ENCODE measurements at regions not wholly inside any gene's neighbourhood (a gene's known extent, or its start where the extent isn't known, plus 50 kb on each side); places are given as distances from the start of the nearest gene placed in this dataset.

DNA sequence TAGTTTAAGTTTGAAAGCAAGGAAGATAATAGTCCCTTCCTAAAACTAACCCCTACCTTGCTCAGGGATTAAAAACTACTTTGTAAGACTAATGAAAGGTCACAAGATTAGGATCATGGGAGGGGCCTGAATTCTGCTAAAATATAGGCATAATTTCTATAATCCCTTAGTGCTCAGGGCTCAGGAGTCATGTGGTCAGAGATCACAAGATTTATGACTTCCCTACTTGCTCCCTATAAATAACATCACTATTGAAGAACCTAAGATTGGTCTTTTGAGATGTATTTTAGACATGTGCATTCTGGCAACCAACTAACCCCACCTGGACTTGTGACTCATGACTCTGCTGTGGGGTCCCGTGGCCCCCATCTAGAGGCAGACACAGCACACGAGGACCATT lies 81.1 kb downstream of the STMND1 start:
- peaks cover 5% of the 10 kb centered on the region for H3K9me3 ChIP-seq
- no peak overlapping the region for H3K4me3 ChIP-seq
- no peak for DNase-seq (ENCODE audit: low spot score)
- no peak overlapping the region for H3K27ac ChIP-seq
- H3K27me3 ChIP-seq (replicated peaks; ENCODE audit: insufficient read depth) = no peaks in the 10 kb centered on the region
- TF ChIP-seq CTCF (IDR thresholded peaks at IDR 0.05) = no peak
- no peaks in the 10 kb centered on the region for H3K36me3 ChIP-seq
- H3K4me1 ChIP-seq (ENCODE audit: control insufficient read depth in 1 of 2, low read depth in 2 of 2) = no peaks in the 10 kb centered on the region
- ATAC-seq (ENCODE audit: insufficient number of reproducible peaks, low FRiP score, low read depth) = no peak

- no peak overlapping the region for H3K4me3 ChIP-seq
- no peak for TF ChIP-seq CTCF (IDR thresholded peaks at IDR 0.05)
- no peak for DNase-seq (ENCODE audit: low spot score)
- no peaks in the 10 kb centered on the region for H3K36me3 ChIP-seq
- no peak overlapping the region for H3K27ac ChIP-seq
- ATAC-seq (ENCODE audit: insufficient number of reproducible peaks, low FRiP score, low read depth) = no peak
- peaks cover 5% of the 10 kb centered on the region for H3K9me3 ChIP-seq
- no peaks in the 10 kb centered on the region for H3K4me1 ChIP-seq (ENCODE audit: control insufficient read depth in 1 of 2, low read depth in 2 of 2)
- no peaks in the 10 kb centered on the region for H3K27me3 ChIP-seq (replicated peaks; ENCODE audit: insufficient read depth)
Observed at GRCh38 chr6:17186925-17187324, 85.1 kb downstream of the STMND1 start.

DNA sequence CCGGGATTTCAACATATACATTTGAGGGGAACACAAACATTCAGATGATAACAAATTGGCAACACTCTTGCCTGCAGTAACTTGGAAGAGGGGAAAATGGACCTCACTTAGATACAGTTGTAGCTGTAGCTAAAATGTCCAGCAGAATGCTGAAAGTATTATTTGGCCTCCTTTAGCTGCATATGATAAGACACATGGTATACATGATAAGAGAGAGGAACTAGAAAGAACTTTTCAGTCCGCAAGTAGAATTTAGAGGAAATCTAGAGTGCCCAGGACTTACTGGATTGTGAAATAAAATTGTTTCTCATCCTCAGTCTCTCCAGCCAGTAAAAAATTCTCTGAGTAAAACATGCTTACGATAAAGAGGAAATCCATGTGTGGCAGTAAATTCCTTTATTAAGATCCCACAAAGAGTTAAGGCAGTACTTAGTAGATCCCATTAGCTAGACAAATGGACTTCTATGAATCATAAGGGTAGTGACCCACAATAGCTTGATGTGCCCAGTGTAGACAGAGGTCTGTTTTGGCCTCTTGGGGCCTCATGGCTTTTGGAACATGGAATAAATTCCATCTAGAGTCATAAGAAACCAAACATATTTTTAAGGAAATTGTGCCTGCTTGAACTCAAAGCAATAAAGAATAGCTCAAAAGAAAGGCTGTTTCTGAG lies 87.9 kb upstream of the RBM24 start:
- ATAC-seq (ENCODE audit: insufficient number of reproducible peaks, low FRiP score, low read depth) = no peak
- no peak for TF ChIP-seq CTCF (IDR thresholded peaks at IDR 0.05)

DNA sequence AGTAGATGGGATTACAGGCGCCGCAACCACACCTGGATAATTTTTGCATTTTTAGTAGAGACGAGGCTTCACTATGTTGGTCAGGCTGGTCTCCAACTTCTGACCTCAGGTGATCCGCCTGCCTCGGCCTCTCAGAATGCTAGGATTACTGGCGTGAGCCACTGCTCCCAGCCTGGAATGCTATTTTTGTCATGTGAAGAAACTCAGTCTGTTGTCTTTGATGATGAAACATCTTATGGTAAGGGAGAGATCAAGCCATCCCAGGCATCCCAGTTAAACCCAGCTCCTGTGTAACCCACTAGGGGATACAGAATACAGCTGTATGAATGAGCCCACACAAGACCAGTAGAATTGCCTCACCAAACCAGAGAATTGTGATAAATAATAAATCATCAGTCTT lies 83.6 kb upstream of the RBM24 start:
- TF ChIP-seq CTCF (IDR thresholded peaks at IDR 0.05) = no peak
- ATAC-seq (ENCODE audit: insufficient number of reproducible peaks, low FRiP score, low read depth) = no peak
- no peak overlapping the region for H3K27ac ChIP-seq
- no peak overlapping the region for H3K4me3 ChIP-seq
- no peaks in the 10 kb centered on the region for H3K36me3 ChIP-seq
- no peaks in the 10 kb centered on the region for H3K27me3 ChIP-seq (replicated peaks; ENCODE audit: insufficient read depth)
- peaks cover 4 to 7% of the 10 kb centered on the region in 2 donors for H3K4me1 ChIP-seq (ENCODE audit: control insufficient read depth in 1 of 2, low read depth in 2 of 2)
- no peak for DNase-seq (ENCODE audit: low spot score)
- H3K9me3 ChIP-seq = no peaks in the 10 kb centered on the region

More for the DNA sequence above, 87.9 kb upstream of the RBM24 start:
- H3K27me3 ChIP-seq (replicated peaks; ENCODE audit: insufficient read depth) = no peaks in the 10 kb centered on the region
- no peak for DNase-seq (ENCODE audit: low spot score)
- H3K4me3 ChIP-seq = no peak overlapping the region
- peak overlapping the region; percentile 14 to 37 for H3K27ac ChIP-seq
- no peaks in the 10 kb centered on the region for H3K9me3 ChIP-seq
- peaks cover 4 to 7% of the 10 kb centered on the region in 2 donors for H3K4me1 ChIP-seq (ENCODE audit: control insufficient read depth in 1 of 2, low read depth in 2 of 2)
- H3K36me3 ChIP-seq = no peaks in the 10 kb centered on the region

GRCh38 chr6:17200395-17200794 lies 80.8 kb upstream of the RBM24 start:
- Histone ChIP-seq H3K9me3 (no peaks in the 10 kb centered on the region), H3K27me3 (replicated peaks; ENCODE audit: insufficient read depth) (no peaks in the 10 kb centered on the region), H3K36me3 (no peaks in the 10 kb centered on the region), H3K4me3 (no peak overlapping the region), H3K4me1 (ENCODE audit: control insufficient read depth in 1 of 2, low read depth in 2 of 2) (no peaks in the 10 kb centered on the region), H3K27ac (no peak overlapping the region)
- TF ChIP-seq CTCF (IDR thresholded peaks at IDR 0.05) = no peak
- ATAC-seq (ENCODE audit: insufficient number of reproducible peaks, low FRiP score, low read depth) (no peak), DNase-seq (ENCODE audit: low spot score) (no peak)

Data from thoracic aorta (tissue), 2 donors.